Activated T-cell treated with anti-CD3 and anti-CD28 coated beads, Interleukin-2, amount 50 U/mL, for 4 hours (primary cell): ENCODE measurements at regions not wholly inside any gene's neighbourhood (a gene's known extent, or its start where the extent isn't known, plus 50 kb on each side); places are given as distances from the start of the nearest gene placed in this dataset.
"Not testable (repeated sequence)": the region's sequence is repeated elsewhere in the genome, so short reads cannot be mapped to it uniquely, and the experiment has no call there.

Experiments
- ATAC-seq, 2 donors: fragments of 200-7000 bp; cut with Tn5 transposase; one replicate each; pipeline ENCODE4 v1.10.0; 2021
- DNase-seq: peaks from one replicate; pipeline ENCODE4 v3.0.0-alpha.2; 2020
- H3K27me3 Mint-ChIP-seq: one replicate; pipeline ENCODE4 v1.8.0; 2021; ENCODE audit warnings: low read depth, mixed read lengths
- H3K36me3 Mint-ChIP-seq: one replicate; pipeline ENCODE4 v1.8.0; 2022; ENCODE audit warnings: mixed read lengths; ENCODE audit not compliant: insufficient read depth
- H3K4me1 Mint-ChIP-seq: one replicate; pipeline ENCODE4 v1.8.0; 2021; ENCODE audit warnings: low read depth, mixed read lengths
- H3K4me3 Mint-ChIP-seq: one replicate; pipeline ENCODE4 v1.8.0; 2021; ENCODE audit warnings: mild to moderate bottlenecking, moderate library complexity, mixed read lengths
- H3K9me3 Mint-ChIP-seq: one replicate; pipeline ENCODE4 v1.8.0; 2021; ENCODE audit warnings: mixed read lengths

DNA sequence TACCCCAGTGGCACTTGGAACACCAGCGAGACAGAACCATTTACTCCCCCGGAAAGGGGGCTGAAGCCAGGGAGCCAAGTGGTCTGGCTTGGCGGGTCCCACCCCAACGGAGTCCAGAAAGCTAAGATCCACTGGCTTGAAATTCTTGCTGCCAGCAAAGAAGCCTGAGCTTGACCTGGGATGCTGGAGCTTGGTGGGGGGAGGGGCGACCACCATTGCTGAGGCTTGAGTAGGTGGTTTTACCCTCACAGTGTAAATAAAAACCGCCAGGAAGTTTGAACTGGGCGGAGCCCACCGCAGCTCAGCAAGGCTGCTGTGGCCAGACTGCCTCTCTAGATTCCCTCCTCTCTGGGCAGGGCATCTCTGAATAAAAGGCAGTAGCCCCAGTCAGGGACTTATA is 62.8 kb downstream of the RPS24 start:
- peaks cover 26% of the 10 kb centered on the region for H3K9me3 Mint-ChIP-seq
- H3K4me1 Mint-ChIP-seq, DNase-seq, ATAC-seq, H3K36me3 Mint-ChIP-seq, H3K4me3 Mint-ChIP-seq, H3K27me3 Mint-ChIP-seq: not testable (repeated sequence)

DNA sequence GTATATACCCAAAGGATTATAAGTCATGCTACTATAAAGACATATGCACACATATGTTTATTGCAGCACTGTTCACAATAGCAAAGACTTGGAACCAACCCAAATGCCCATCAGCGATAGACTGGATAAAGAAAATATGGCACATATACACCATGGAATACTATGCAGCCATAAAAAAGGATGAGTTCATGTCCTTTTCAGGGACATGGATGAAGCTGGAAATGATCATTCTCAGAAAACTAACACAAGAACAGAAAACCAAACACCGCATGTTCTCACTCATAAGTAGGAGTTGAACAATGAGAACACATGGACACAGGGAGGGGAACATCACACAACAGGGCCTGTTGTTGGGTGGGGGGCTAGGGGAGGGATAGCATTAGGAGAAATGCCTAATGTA is 68.9 kb downstream of the RPS24 start:
- H3K9me3 Mint-ChIP-seq = peaks cover 30% of the 10 kb centered on the region
- ATAC-seq, H3K27me3 Mint-ChIP-seq, DNase-seq, H3K4me1 Mint-ChIP-seq, H3K4me3 Mint-ChIP-seq, H3K36me3 Mint-ChIP-seq: not testable (repeated sequence)

DNA sequence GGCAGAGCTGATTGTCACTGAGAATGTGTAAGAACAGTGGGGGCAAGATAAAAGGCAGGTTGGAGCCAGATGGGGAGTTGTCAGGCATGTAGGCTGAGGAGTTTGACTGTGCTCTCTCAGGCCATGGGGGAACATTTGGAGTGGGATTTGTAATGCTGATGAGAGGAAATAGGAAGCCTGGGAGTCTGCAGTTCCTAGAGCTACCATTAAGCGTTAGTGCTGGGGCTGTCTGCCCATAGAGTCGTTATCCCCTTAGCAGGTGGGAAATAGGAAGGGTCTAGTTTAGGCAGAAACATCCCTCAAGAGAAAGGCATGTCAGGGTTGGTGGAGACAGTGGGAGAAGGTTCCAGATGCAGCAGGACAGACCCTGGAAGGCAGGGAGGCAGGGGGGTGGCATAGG is 75.5 kb downstream of the RPS24 start:
- no peak for DNase-seq
- Mint-ChIP-seq H3K4me3 (no peak overlapping the region), H3K4me1 (no peaks in the 10 kb centered on the region), H3K9me3 (peaks cover 11% of the 10 kb centered on the region), H3K36me3 (no peaks in the 10 kb centered on the region), H3K27me3 (peaks cover 3% of the 10 kb centered on the region)
- no peak for ATAC-seq

DNA sequence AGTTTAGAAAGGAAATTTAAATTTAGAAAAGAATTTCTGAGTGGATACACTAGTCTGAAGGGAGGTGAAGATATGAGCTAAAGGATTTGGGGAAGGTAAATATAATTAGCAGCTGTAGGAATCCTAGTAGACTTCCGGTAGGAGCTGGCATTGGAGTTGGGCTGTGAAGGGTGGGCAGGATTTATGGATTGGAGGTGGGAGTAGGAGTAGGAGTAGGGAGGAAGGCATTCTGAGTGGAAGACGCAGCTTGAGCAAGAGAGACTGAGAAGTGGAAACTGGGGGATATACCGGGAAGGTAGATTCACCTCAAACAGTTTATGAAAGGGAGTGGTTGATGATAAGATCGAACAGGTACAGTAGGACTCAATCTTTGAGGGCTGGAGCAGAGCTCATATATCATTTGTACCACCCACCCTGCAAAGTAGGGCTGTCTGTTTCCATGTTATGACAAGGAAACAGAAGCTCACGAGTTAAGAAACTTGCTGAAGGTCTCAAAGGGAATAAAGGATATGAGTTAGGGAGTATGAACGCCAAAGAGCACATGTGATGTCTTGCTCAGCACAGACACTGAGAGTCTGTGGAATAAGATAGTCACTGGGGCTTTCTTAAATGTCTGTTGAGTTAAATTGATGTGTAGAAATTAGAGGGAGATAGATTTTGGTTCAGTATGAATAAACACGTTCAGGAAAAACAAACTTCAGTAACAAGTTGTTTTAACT is 81.6 kb downstream of the RPS24 start:
- ATAC-seq (no peak), DNase-seq (no peak)
- Mint-ChIP-seq H3K9me3 (no peaks in the 10 kb centered on the region), H3K4me1 (no peaks in the 10 kb centered on the region), H3K4me3 (no peak overlapping the region), H3K27me3 (peaks cover 13% of the 10 kb centered on the region), H3K36me3 (no peaks in the 10 kb centered on the region)

DNA sequence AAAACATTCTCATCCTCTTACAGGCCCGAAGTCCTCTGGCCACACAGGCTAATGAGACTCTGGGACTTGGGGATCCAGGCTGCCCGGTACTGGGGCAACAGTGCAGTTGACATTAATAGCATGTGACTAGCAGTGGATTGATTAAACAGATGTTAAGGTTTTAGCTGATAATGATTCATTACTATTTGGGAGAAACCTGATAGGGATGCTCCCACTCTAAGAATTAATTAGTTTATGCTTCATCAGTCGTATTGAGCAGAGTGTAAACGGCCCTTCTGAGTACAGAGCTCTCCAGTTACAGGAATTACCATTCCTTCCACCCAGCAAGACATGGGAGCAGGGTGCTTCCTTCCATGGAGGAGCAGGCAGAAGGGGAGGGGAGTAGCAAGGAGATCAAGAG is 82.7 kb downstream of the RPS24 start:
- Mint-ChIP-seq H3K4me1 (no peaks in the 10 kb centered on the region), H3K4me3 (no peak overlapping the region), H3K27me3 (peaks cover 14% of the 10 kb centered on the region), H3K36me3 (no peaks in the 10 kb centered on the region), H3K9me3 (peaks cover 6% of the 10 kb centered on the region)
- ATAC-seq (no peak), DNase-seq (no peak)

DNA sequence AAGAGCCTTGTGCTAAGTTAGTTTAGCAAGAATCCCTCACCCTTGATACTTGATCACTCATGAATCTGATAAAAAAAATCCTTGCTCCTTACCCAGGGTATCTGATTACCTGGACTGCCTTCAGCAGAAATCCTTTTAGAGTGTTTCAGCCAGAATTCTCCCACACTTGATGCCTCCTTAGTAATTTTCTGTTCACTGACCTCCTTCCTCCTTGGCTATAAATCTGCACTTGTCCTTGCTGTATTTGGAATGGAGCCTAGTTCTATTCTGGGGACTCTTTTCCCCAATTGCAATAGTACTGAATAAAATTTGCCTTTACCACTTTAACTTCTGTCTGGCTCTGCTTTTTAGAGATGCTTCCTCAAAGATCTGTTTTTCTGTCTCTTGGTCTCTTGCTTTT is 84.9 kb downstream of the RPS24 start:
- DNase-seq (no peak), ATAC-seq (no peak)
- H3K4me1 Mint-ChIP-seq = no peaks in the 10 kb centered on the region
- no peaks in the 10 kb centered on the region for H3K36me3 Mint-ChIP-seq
- H3K4me3 Mint-ChIP-seq = no peak overlapping the region
- H3K27me3 Mint-ChIP-seq = peaks cover 14% of the 10 kb centered on the region
- H3K9me3 Mint-ChIP-seq = peaks cover 20% of the 10 kb centered on the region

DNA sequence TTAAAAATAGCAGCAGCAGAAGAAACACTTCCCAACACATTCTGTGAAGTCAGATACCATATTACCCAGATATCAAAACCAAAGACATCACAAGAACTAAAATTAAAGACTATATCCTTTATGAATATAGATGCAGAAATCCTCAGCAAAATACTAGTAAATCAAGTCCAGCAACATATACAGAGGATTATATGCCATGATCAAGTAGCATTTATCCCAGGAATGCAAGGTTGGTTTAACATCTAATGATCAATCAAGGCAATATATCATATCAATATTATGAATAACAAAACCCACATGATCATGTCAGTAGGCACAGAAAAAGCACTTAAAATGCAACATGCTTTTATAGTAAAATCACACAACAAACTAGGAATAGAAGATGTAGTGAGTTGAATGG is 88.1 kb downstream of the RPS24 start:
- no peaks in the 10 kb centered on the region for H3K4me1 Mint-ChIP-seq
- no peak overlapping the region for H3K4me3 Mint-ChIP-seq
- H3K9me3 Mint-ChIP-seq = peaks cover 20% of the 10 kb centered on the region
- ATAC-seq (no peak), DNase-seq (no peak)
- no peaks in the 10 kb centered on the region for H3K36me3 Mint-ChIP-seq
- peaks cover 6% of the 10 kb centered on the region for H3K27me3 Mint-ChIP-seq

DNA sequence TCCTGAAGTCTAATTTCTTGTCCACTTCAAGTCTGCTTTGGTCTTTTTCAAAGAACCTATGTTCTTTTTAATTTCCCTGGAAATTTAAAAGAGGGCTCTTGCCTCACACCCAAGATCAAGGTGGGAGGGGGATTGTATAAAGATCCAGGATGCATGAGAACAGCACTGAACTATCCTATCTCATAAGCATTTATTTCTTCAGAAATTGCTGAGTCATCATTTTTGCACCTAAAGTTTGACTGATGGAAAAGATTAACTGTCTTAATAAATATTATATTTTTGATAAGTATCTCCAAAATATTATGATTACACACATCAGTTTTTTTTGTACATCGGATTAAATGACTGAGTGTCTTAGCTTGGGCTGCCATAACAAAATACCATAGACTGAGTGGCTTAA is 90.5 kb downstream of the RPS24 start:
- Mint-ChIP-seq H3K4me1 (no peaks in the 10 kb centered on the region), H3K9me3 (peaks cover 20% of the 10 kb centered on the region), H3K27me3 (peaks cover 6% of the 10 kb centered on the region), H3K36me3 (no peaks in the 10 kb centered on the region), H3K4me3 (no peak overlapping the region)
- ATAC-seq = no peak
- no peak for DNase-seq

DNA sequence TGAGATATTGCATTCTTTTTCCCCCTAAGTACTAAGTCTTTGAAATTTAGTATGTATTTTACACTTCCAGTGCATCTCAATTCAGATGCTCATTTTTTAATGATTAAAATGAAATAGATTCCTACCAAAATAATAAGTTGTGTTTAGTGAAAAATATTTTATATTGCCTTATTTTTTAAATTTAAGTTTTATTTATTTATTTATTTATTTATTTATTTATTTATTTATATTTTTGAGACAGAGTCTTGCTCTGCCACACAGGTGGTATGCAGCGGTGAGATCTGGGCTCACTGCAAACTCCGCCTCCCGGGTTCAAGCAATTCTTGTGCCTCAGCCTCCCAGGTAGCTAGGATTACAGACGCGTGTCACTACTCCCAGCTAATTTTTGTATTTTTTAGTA is 95.5 kb downstream of the RPS24 start:
- no peak for ATAC-seq
- no peaks in the 10 kb centered on the region for H3K4me1 Mint-ChIP-seq
- no peaks in the 10 kb centered on the region for H3K9me3 Mint-ChIP-seq
- no peak overlapping the region for H3K4me3 Mint-ChIP-seq
- no peak for DNase-seq
- H3K36me3 Mint-ChIP-seq = no peaks in the 10 kb centered on the region
- peaks cover 2% of the 10 kb centered on the region for H3K27me3 Mint-ChIP-seq

DNA sequence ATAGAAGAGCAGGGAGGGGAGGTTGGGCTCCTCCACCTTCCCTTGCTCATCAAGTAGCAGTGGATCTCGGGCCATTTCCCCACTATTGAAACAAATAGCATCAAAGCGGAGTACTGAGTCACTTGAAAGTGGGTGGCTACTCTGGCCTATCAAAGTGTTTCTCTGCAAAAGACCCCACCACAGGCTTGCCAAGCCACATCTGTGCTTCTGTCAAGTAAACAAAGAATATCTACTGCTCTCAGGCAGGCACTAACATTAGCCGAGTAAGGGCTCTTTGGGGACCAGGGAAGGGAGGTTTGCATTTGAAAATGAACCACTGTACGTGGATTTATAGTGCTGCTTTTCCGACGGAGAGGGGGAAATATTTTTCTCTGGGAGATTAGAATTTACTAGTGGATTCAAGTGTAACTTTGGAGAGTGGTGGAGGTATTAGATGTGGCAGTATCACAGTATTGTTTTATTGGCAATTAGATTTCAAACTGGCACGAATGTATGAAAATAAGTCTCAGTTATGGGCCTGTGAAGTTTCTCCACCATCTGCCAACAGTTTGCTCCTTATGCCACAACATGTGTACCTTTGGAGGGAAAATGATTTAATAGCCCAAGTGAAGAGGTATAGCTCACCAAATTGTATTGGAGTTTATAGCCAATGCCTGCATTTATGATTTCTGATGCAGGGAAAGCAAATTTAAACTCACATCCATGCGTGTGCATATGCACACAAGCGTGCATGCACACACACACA is 97.5 kb downstream of the RPS24 start:
- Mint-ChIP-seq H3K27me3 (peaks cover 2% of the 10 kb centered on the region), H3K4me3 (no peak overlapping the region), H3K4me1 (no peaks in the 10 kb centered on the region), H3K9me3 (no peaks in the 10 kb centered on the region), H3K36me3 (no peaks in the 10 kb centered on the region)
- DNase-seq (no peak), ATAC-seq (no peak)

DNA sequence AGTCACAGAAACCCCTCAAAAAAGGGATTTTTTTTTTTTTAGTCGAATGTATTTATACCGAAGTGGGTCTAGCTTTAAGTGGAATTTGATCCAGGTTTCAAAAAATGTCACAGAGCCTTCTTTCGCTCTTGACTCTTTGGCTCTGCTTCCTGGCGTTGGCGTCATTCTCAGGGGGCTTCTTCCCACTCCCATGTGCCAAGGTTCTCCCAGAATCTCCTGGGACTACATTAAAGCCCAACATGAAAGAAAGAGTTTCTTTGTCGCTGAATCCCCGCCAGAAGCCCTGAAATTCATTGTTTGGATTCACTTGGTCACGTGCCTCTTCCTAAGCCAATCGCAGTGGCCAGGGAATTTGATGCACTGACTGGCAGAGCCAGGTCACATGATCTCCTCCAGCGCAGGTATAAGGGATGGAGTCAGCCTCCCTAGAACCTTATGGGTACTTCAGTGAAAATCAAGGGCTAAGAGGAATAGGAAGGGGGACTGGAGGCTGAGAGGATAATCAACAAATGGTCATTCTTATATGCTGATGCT is 101.2 kb downstream of the RPS24 start:
- ATAC-seq (no peak), DNase-seq (no peak)
- Mint-ChIP-seq H3K4me3 (no peak overlapping the region), H3K4me1 (no peaks in the 10 kb centered on the region), H3K9me3 (no peaks in the 10 kb centered on the region), H3K27me3 (peaks cover 6% of the 10 kb centered on the region), H3K36me3 (no peaks in the 10 kb centered on the region)

DNA sequence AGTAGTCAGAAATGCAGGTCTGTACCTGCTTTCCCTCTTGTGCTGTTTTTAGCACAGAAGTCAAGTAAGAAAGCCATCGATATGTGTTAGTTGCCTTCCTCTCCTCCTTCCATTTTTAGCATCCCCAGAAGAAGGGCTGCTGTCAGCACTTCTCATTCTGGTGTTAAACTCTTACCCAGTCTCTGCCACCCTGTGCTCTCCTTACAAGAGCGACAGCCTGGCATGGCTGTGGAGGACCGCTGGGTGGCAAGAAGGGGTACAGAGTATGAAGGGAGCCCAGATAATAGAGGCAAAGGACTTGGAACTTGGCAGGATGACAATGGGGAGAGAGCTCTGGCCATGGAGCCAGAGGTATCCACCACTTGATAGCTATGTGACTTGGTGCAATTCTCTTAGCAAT is 103.5 kb downstream of the RPS24 start:
- no peak for ATAC-seq
- Mint-ChIP-seq H3K36me3 (no peaks in the 10 kb centered on the region), H3K4me3 (no peak overlapping the region), H3K27me3 (peaks cover 11% of the 10 kb centered on the region), H3K4me1 (no peaks in the 10 kb centered on the region), H3K9me3 (no peaks in the 10 kb centered on the region)
- DNase-seq = no peak

DNA sequence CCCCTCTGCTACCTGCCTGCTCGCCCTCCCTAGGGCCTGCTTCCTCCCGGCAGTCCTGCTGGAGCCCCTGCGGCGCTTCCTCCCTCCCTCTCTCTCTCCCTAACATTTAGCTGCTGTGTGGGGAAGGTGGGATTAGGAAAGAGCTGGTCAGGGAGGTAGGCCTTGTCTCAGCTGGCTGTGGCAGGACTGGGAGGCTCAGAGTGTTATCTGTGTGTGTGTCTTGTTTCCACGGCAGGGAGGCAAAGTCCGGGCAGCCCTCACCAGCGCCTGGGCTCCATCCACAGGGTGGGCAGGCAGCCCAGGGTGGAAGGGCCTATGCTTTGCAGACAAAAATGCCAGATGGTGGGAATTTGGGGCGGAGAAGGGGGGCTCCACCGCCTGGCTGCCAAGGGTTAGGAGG is 105.7 kb downstream of the RPS24 start:
- H3K27me3 Mint-ChIP-seq = peaks cover 11% of the 10 kb centered on the region
- no peak for ATAC-seq
- H3K9me3 Mint-ChIP-seq = no peaks in the 10 kb centered on the region
- H3K4me3 Mint-ChIP-seq = no peak overlapping the region
- H3K36me3 Mint-ChIP-seq = no peaks in the 10 kb centered on the region
- H3K4me1 Mint-ChIP-seq = no peaks in the 10 kb centered on the region
- DNase-seq = no peak

DNA sequence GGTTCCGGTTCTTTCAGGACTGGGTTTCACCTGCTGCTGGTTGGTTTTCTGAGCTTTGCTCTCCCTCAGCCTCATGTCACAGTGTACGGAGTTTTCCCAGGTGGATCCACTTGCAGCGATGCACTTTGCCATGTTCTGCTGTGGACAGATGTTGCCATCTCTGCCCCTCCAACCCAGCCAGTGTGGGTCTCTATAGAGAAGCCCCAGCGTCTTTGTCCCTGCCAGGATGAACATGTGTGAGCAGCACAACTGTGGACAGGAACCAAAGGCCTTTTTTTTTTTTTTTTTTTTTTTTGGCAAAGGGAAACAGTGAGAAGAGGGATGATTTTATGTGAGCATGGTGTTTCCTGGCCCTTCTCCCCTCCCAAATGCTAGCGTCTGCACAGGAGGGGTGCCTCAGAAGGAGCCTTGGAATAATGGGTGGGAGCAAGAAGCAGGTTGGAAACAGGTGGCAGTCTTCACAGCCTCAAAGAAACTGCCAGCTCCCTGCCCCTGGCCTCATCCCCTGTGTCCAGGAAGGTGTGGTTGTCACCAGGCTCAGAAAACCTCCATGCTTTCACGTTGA is 106.5 kb downstream of the RPS24 start:
- Mint-ChIP-seq H3K4me1 (no peaks in the 10 kb centered on the region), H3K4me3 (no peak overlapping the region), H3K27me3 (peaks cover 11% of the 10 kb centered on the region), H3K36me3 (no peaks in the 10 kb centered on the region), H3K9me3 (no peaks in the 10 kb centered on the region)
- no peak for DNase-seq
- no peak for ATAC-seq

DNA sequence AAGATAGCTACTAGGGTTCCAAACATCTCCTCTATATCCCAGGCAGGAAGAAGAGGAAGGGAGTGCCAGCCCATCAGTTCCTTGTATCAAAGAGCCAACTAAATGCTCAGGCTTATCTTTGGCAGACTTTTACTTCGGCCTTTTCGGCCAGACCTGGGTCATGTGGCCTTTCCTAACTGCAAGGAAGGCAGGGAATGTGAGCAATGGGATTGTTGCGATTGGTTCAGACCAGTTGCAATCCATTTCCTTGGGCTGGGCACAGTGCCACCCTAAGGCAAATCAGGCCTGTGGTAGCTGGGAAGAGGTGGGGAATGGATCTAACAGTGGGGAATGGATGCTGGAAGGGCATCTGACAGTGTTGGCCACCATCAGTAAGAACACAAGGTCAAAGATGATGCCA is 109.9 kb downstream of the RPS24 start:
- ATAC-seq = no peak
- peaks cover 16% of the 10 kb centered on the region for H3K27me3 Mint-ChIP-seq
- no peaks in the 10 kb centered on the region for H3K4me1 Mint-ChIP-seq
- H3K4me3 Mint-ChIP-seq = no peak overlapping the region
- DNase-seq = no peak
- H3K36me3 Mint-ChIP-seq = no peaks in the 10 kb centered on the region
- no peaks in the 10 kb centered on the region for H3K9me3 Mint-ChIP-seq
